IMR-90 (cell line): ENCODE measurements at regions not wholly inside any gene's neighbourhood (a gene's known extent, or its start where the extent isn't known, plus 50 kb on each side); places are given as distances from the start of the nearest gene placed in this dataset.

Experiments
- ATAC-seq: fragments of 200-7000 bp; cut with Tn5 transposase; 2 replicates; pipeline ENCODE4 v1.9.1; 2020; ENCODE audit warnings: low read depth, mild to moderate bottlenecking, moderate library complexity
- BruUV-seq: library from RNA; stranded (reverse); fragments of 400-500 nt; replicated peaks from 2 replicates; lab custom pipeline; 2021; lab: Mats Ljungman, UMichigan
- CTCF ChIA-PET: fragments of 300-600 bp; formaldehyde crosslinking; extraction: SDS; loops from one replicate; lab custom pipeline; 2021; ENCODE audit warnings: antibody characterized with exemption; lab: Yijun Ruan, JAX
- POLR2A ChIA-PET: fragments of 300-600 bp; sonication (Branson Sonifier 250); formaldehyde crosslinking; loops from one replicate; lab custom pipeline; 2022; ENCODE audit warnings: antibody characterized with exemption; ENCODE audit not compliant: unreplicated experiment; lab: Charles Lee
- DNase-seq: peaks from one replicate; pipeline ENCODE4 v3.0.0; 2013
- H2AFZ ChIP-seq: replicated peaks from 2 replicates; pipeline ENCODE3; 2013; ENCODE audit warnings: low read length, mild to moderate bottlenecking; ENCODE audit not compliant: poor library complexity
- H2AK5ac ChIP-seq: 2 replicates; pipeline ENCODE4 v1.6.1; 2013; ENCODE audit warnings: low read depth, low read length, inconsistent platforms
- H2AK9ac ChIP-seq: replicated peaks from 2 replicates; pipeline ENCODE3; 2013; ENCODE audit warnings: mild to moderate bottlenecking, low read depth, low read length, moderate library complexity; ENCODE audit not compliant: poor library complexity
- H2BK120ac ChIP-seq: 2 replicates; pipeline ENCODE4 v1.6.1; 2013; ENCODE audit warnings: low read depth, low read length, inconsistent platforms
- H2BK15ac ChIP-seq: 3 replicates; pipeline ENCODE4 v1.6.1; 2013; ENCODE audit warnings: low read depth, low read length, inconsistent platforms
- H2BK20ac ChIP-seq: 2 replicates; pipeline ENCODE4 v1.6.1; 2013; ENCODE audit warnings: low read depth, mild to moderate bottlenecking, inconsistent platforms, low read length, moderate library complexity
- H2BK5ac ChIP-seq: 2 replicates; pipeline ENCODE4 v1.6.1; 2013; ENCODE audit warnings: mild to moderate bottlenecking, low read depth, low read length, inconsistent platforms; ENCODE audit not compliant: poor library complexity, severe bottlenecking
- H3K14ac ChIP-seq: replicated peaks from 2 replicates; pipeline ENCODE4 v1.6.1; 2013; ENCODE audit warnings: low read depth, low read length, inconsistent platforms
- H3K18ac ChIP-seq: 2 replicates; pipeline ENCODE4 v1.6.1; 2013; ENCODE audit warnings: low read depth, low read length, control low read depth
- H3K23ac ChIP-seq: 2 replicates; pipeline ENCODE4 v1.6.1; 2013; ENCODE audit warnings: low read depth, low read length, inconsistent platforms
- H3K27ac ChIP-seq: 2 replicates; pipeline ENCODE4 v1.5.1; 2013; ENCODE audit warnings: mild to moderate bottlenecking, control low read depth, low read length; ENCODE audit not compliant: insufficient read depth
- H3K27me3 ChIP-seq: 2 replicates; pipeline ENCODE4 v1.6.1; 2013; ENCODE audit warnings: low read length; ENCODE audit not compliant: control insufficient read depth, insufficient read depth
- H3K36me3 ChIP-seq: 2 replicates; pipeline ENCODE4 v1.6.1; 2013; ENCODE audit warnings: low read length, mixed read lengths; ENCODE audit not compliant: control insufficient read depth, insufficient read depth
- H3K4ac ChIP-seq: 2 replicates; pipeline ENCODE4 v1.6.1; 2013; ENCODE audit warnings: low read depth, low read length, inconsistent platforms
- H3K4me1 ChIP-seq: 2 replicates; pipeline ENCODE4 v1.6.1; 2013; ENCODE audit warnings: low read length, mixed read lengths; ENCODE audit not compliant: control insufficient read depth, insufficient read depth
- H3K4me2 ChIP-seq: 2 replicates; pipeline ENCODE4 v1.6.1; 2013; ENCODE audit warnings: low read depth, mild to moderate bottlenecking, control low read depth, low read length, moderate library complexity
- H3K4me3 ChIP-seq: 2 replicates; pipeline ENCODE4 v1.5.1; 2013; ENCODE audit warnings: low read depth, mild to moderate bottlenecking, control low read depth, low read length, moderate library complexity; ENCODE audit not compliant: insufficient read depth
- H3K56ac ChIP-seq: 2 replicates; pipeline ENCODE4 v1.6.1; 2013; ENCODE audit warnings: low read length, inconsistent platforms; ENCODE audit not compliant: insufficient read depth; ENCODE audit errors: extremely low read depth
- H3K79me1 ChIP-seq, 2 experiments: 2 replicates each; pipeline ENCODE4 v1.6.1; 2013; ENCODE audit warnings: low read length in 2 of 2, inconsistent platforms in 1 of 2, low read depth in 1 of 2
- H3K9ac ChIP-seq: 2 replicates; pipeline ENCODE4 v1.6.1; 2013; ENCODE audit warnings: low read depth, low read length, control low read depth
- H3K9me1 ChIP-seq: 2 replicates; pipeline ENCODE4 v1.6.1; 2013; ENCODE audit warnings: low read length, inconsistent platforms; ENCODE audit not compliant: insufficient read depth
- H3K9me3 ChIP-seq: 2 replicates; pipeline ENCODE4 v1.6.1; 2013; ENCODE audit warnings: low read length; ENCODE audit not compliant: control insufficient read depth, insufficient read depth
- H4K20me1 ChIP-seq: 2 replicates; pipeline ENCODE4 v1.6.1; 2013; ENCODE audit warnings: low read length, inconsistent platforms; ENCODE audit not compliant: insufficient read depth
- H4K5ac ChIP-seq: 2 replicates; pipeline ENCODE4 v1.6.1; 2013; ENCODE audit warnings: mild to moderate bottlenecking, low read depth, low read length, control low read depth
- H4K8ac ChIP-seq, 2 experiments: 2 replicates each; pipeline ENCODE4 v1.6.1; 2013; ENCODE audit warnings: low read depth in 2 of 2, low read length in 2 of 2, control low read depth in 1 of 2, inconsistent platforms in 1 of 2
- H4K91ac ChIP-seq: 2 replicates; pipeline ENCODE4 v1.6.1; 2013; ENCODE audit warnings: low read depth, low read length, inconsistent platforms; ENCODE audit not compliant: insufficient read depth
- CEBPB ChIP-seq: IDR thresholded peaks from 2 replicates; pipeline ENCODE4 v1.6.1; 2012; ENCODE audit warnings: low read depth, low read length, improper control_type of control experiment
- CHD1 ChIP-seq: IDR thresholded peaks from 2 replicates; pipeline ENCODE4 v1.6.1; 2012; ENCODE audit warnings: low read depth, low read length, improper control_type of control experiment
- MAFK ChIP-seq: IDR thresholded peaks from 2 replicates; pipeline ENCODE4 v1.6.1; 2012; ENCODE audit warnings: low read depth, low read length, improper control_type of control experiment
- MAZ ChIP-seq: IDR thresholded peaks from 2 replicates; pipeline ENCODE4 v1.6.1; 2012; ENCODE audit warnings: low read depth, mild to moderate bottlenecking, low read length, improper control_type of control experiment, moderate library complexity, borderline replicate concordance
- MXI1 ChIP-seq: IDR thresholded peaks from 2 replicates; pipeline ENCODE4 v1.6.1; 2012; ENCODE audit warnings: low read depth, mild to moderate bottlenecking, low read length, moderate library complexity, borderline replicate concordance
- POLR2A ChIP-seq: IDR thresholded peaks from 2 replicates; pipeline ENCODE4 v1.6.1; 2012; ENCODE audit warnings: mild to moderate bottlenecking, low read depth, low read length
- RAD21 ChIP-seq: IDR thresholded peaks from 2 replicates; pipeline ENCODE4 v1.6.1; 2012; ENCODE audit warnings: low read length, improper control_type of control experiment
- RCOR1 ChIP-seq: IDR thresholded peaks from 2 replicates; pipeline ENCODE4 v1.6.1; 2012; ENCODE audit warnings: mild to moderate bottlenecking, low read length, improper control_type of control experiment; ENCODE audit not compliant: insufficient replicate concordance
- SMC3 ChIP-seq: fragments of 150-350 bp; IDR thresholded peaks from 2 replicates; pipeline ENCODE4 v1.6.1; 2016; ENCODE audit warnings: low read depth, mild to moderate bottlenecking, antibody characterized with exemption, low read length, moderate library complexity
- WGBS, 2 experiments: methylation state at CpG; one replicate each; pipeline versions ENCODE4 v1.1.5 to v1.1.7; 2013; ENCODE audit warnings: missing lambda C conversion rate in 2 of 2; ENCODE audit not compliant: insufficient read length in 1 of 2; ENCODE audit errors: extremely low coverage in 2 of 2; 5-methylcytosine and 5-hydroxymethylcytosine counted together
- dilution Hi-C: fragments of 300-500 bp; cut with HindIII; formaldehyde crosslinking; loops from one replicate; pipeline ENCODE4 v1.14.3; 2018; ENCODE audit warnings: low sequenced_read_pairs; ENCODE audit not compliant: unreplicated experiment
- in situ Hi-C: fragments of 300-500 bp; cut with MboI; formaldehyde crosslinking; loops from 3 replicates; pipeline ENCODE4 v1.14.3; 2019; ENCODE audit warnings: low sequenced_read_pairs, inconsistent platforms, mixed read lengths
- intact Hi-C: fragments of 100-400 bp; cut with micrococcal nuclease; formaldehyde crosslinking; loops from 2 replicates; pipeline ENCODE4 v1.10.0; 2022
- TF ChIP-seq, protein P1 (sequence below): conservative IDR thresholded peaks from 2 replicates; pipeline ENCODE4 v1.5.1; 2012; ENCODE audit warnings: mild to moderate bottlenecking, low read depth, low read length, improper control_type of control experiment

DNA sequence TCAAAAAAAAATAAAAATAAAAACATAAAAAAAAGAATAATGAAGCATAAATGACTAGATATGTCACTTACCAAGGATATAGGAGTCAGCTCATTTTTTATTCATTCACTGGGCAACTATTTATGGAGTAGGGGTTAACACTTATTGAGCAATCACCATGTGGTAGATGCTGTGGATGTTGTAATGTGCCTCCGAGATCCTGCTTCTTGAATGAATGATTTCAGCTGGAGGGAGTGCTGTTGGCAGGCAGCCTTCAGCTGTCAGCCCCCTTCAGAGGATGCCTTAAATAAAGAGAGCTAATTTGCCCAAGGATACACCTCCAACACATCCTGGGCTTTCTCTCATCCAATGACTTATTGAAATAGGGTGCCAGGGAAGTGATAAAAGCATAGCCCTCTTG, 229.5 kb upstream of the DTNBP1 start:
- TF ChIP-seq SMC3 (no peak), RAD21 (no peak), CHD1 (no peak), CEBPB (no peak), RCOR1 (no peak), MAZ (no peak), MAFK (no peak), POLR2A (no peak), MXI1 (no peak)
- TF ChIP-seq, protein P1, sequence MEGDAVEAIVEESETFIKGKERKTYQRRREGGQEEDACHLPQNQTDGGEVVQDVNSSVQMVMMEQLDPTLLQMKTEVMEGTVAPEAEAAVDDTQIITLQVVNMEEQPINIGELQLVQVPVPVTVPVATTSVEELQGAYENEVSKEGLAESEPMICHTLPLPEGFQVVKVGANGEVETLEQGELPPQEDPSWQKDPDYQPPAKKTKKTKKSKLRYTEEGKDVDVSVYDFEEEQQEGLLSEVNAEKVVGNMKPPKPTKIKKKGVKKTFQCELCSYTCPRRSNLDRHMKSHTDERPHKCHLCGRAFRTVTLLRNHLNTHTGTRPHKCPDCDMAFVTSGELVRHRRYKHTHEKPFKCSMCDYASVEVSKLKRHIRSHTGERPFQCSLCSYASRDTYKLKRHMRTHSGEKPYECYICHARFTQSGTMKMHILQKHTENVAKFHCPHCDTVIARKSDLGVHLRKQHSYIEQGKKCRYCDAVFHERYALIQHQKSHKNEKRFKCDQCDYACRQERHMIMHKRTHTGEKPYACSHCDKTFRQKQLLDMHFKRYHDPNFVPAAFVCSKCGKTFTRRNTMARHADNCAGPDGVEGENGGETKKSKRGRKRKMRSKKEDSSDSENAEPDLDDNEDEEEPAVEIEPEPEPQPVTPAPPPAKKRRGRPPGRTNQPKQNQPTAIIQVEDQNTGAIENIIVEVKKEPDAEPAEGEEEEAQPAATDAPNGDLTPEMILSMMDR = no peak
- H3K36me3 ChIP-seq = no peaks in the 10 kb centered on the region
- H4K5ac ChIP-seq = no peak overlapping the region
- no peak overlapping the region for H4K8ac ChIP-seq
- no peak overlapping the region for H2BK15ac ChIP-seq
- no peak overlapping the region for H2AK9ac ChIP-seq
- no peak overlapping the region for H2BK20ac ChIP-seq
- in situ Hi-C loops (no loop called here), dilution Hi-C loops (no loop called here), intact Hi-C loops (loop anchor here (10.0 kb wide), 1 partner anchor 292 kb away; no protein-coding TSS in a partner anchor)
- no peak overlapping the region for H3K27ac ChIP-seq
- DNase-seq (no peak), ATAC-seq (no peak)
- H2BK5ac ChIP-seq = no peak overlapping the region
- H3K9me1 ChIP-seq = no peaks in the 10 kb centered on the region
- H4K20me1 ChIP-seq = no peaks in the 10 kb centered on the region
- no peak overlapping the region for H3K56ac ChIP-seq
- no CpG with 5 or more reads among the region's 1 CpG for WGBS, 2 experiments
- no peak overlapping the region for H2AFZ ChIP-seq
- no peak overlapping the region for H3K14ac ChIP-seq
- H4K91ac ChIP-seq = no peak overlapping the region
- H3K23ac ChIP-seq = no peak overlapping the region
- H3K4me2 ChIP-seq = no peak overlapping the region
- CTCF ChIA-PET = interaction anchor here (1.1 kb wide), 1 partner anchor 278 kb away, joined by 3 read pairs; no protein-coding TSS in a partner anchor
- no TSS peak for BruUV-seq
- no peak overlapping the region for H2BK120ac ChIP-seq
- no peak overlapping the region for H3K9ac ChIP-seq
- H3K4me1 ChIP-seq = no peaks in the 10 kb centered on the region
- POLR2A ChIA-PET = no interaction called here
- no peak overlapping the region for H3K4ac ChIP-seq
- H3K27me3 ChIP-seq = no peaks in the 10 kb centered on the region; the same call in none of the 2 replicates
- no peaks in the 10 kb centered on the region for H3K79me1 ChIP-seq
- no peak overlapping the region for H3K18ac ChIP-seq
- no peak overlapping the region for H3K4me3 ChIP-seq
- no peak overlapping the region for H2AK5ac ChIP-seq
- H3K9me3 ChIP-seq = no peaks in the 10 kb centered on the region
